B cell (primary cell): ENCODE measurements at regions not wholly inside any gene's neighbourhood (a gene's known extent, or its start where the extent isn't known, plus 50 kb on each side); places are given as distances from the start of the nearest gene placed in this dataset.

ENCODE experiments used
- ATAC-seq: fragments of 200-7000 bp; cut with Tn5 transposase; one replicate; pipeline ENCODE4 v1.10.0; 2021; ENCODE audit warnings: low read depth, mild to moderate bottlenecking, moderate number of reproducible peaks, moderate library complexity
- CTCF ChIA-PET: fragments of 350-600 bp; sonication (Branson Sonifier 250); formaldehyde crosslinking; loops from one replicate; lab custom pipeline; 2021; ENCODE audit warnings: antibody characterized with exemption, inconsistent platforms; lab: Charles Lee
- POLR2A ChIA-PET: fragments of 350-600 bp; sonication (Branson Sonifier 250); formaldehyde crosslinking; loops from one replicate; lab custom pipeline; 2021; ENCODE audit warnings: antibody characterized with exemption; lab: Charles Lee
- DNase-seq: peaks from one replicate; pipeline ENCODE4 v3.0.0; 2013
- H2AFZ ChIP-seq: 2 replicates; pipeline ENCODE4 v1.6.1; 2012; ENCODE audit warnings: mild to moderate bottlenecking, low read depth, low read length; ENCODE audit not compliant: insufficient read depth, poor library complexity, severe bottlenecking
- H3K27ac ChIP-seq, 2 donors: 1 replicate in 1 of 2; 2 replicates in 1 of 2; pipeline ENCODE4 v1.5.1; 2012 to 2013; ENCODE audit warnings: low read length in 2 of 2, mild to moderate bottlenecking in 2 of 2, moderate library complexity in 1 of 2
- H3K27me3 ChIP-seq, 4 experiments: fragments of 200-600 bp in 1 of 4; sonication (generic) in 1 of 4; replicated peaks in 1 of 4; 1 replicate in 2 of 4; 2 replicates in 2 of 4; pipeline versions ENCODE4 v1.6.1 to v1.7.0; 2013 to 2016; ENCODE audit warnings: low read length in 3 of 4, mild to moderate bottlenecking in 2 of 4, mixed read lengths in 1 of 4, moderate library complexity in 1 of 4; ENCODE audit not compliant: insufficient read depth in 4 of 4, control insufficient read depth in 3 of 4; ENCODE audit errors: control extremely low read depth in 1 of 4
- H3K36me3 ChIP-seq, 2 experiments: replicated peaks in 1 of 2; 1 replicate in 1 of 2; 2 replicates in 1 of 2; pipeline versions ENCODE4 v1.6.1 to v1.7.1; 2013; ENCODE audit warnings: low read length in 1 of 2; ENCODE audit not compliant: insufficient read depth in 2 of 2, control insufficient read depth in 1 of 2; ENCODE audit errors: control extremely low read depth in 1 of 2, extremely low read depth in 1 of 2
- H3K4me1 ChIP-seq, 2 donors: fragments of 200-600 bp in 1 of 2; sonication (generic) in 1 of 2; 1 replicate in 1 of 2; 2 replicates in 1 of 2; pipeline versions ENCODE4 v1.5.1 to v1.6.1; 2013 to 2017; ENCODE audit warnings: low read length in 2 of 2; ENCODE audit not compliant: control insufficient read depth in 2 of 2, insufficient read depth in 2 of 2
- H3K4me2 ChIP-seq: replicated peaks from 2 replicates; pipeline ENCODE3; 2012; ENCODE audit warnings: mild to moderate bottlenecking, low read depth, low read length; ENCODE audit not compliant: poor library complexity, severe bottlenecking
- H3K4me3 ChIP-seq, 5 experiments: fragments of 200-600 bp in 1 of 5; sonication (generic) in 1 of 5; 1 replicate in 3 of 5; 2 replicates in 2 of 5; pipeline versions ENCODE4 v1.5.1 to v1.7.0; 2011 to 2016; ENCODE audit warnings: low read length in 4 of 5, mild to moderate bottlenecking in 4 of 5, low read depth in 2 of 5, control low read depth in 1 of 5, moderate library complexity in 1 of 5; ENCODE audit not compliant: insufficient read depth in 1 of 5; ENCODE audit errors: control extremely low read depth in 1 of 5, extremely low read depth in 1 of 5
- H3K79me2 ChIP-seq: fragments of 200-600 bp; sonication (generic); one replicate; pipeline ENCODE4 v1.6.0; 2016; ENCODE audit warnings: low read length; ENCODE audit not compliant: control insufficient read depth, insufficient read depth
- H3K9ac ChIP-seq: fragments of 200-600 bp; sonication (generic); 2 replicates; pipeline ENCODE4 v1.6.1; 2017; ENCODE audit warnings: mild to moderate bottlenecking, low read length, moderate library complexity
- H3K9me3 ChIP-seq, 3 donors: one replicate each; pipeline versions ENCODE4 v1.6.1 to v1.7.1; 2013; ENCODE audit warnings: low read length in 2 of 3; ENCODE audit not compliant: control insufficient read depth in 2 of 3, insufficient read depth in 1 of 3; ENCODE audit errors: control extremely low read depth in 1 of 3
- H4K20me1 ChIP-seq: 2 replicates; pipeline ENCODE4 v1.6.0; 2012; ENCODE audit warnings: mild to moderate bottlenecking, low read length; ENCODE audit not compliant: insufficient read depth, control insufficient read depth, poor library complexity, severe bottlenecking
- H3K27ac Mint-ChIP-seq: one replicate; pipeline ENCODE4 v1.8.0; 2021; ENCODE audit warnings: mixed read lengths
- H3K27me3 Mint-ChIP-seq: one replicate; pipeline ENCODE4 v1.8.0; 2021; ENCODE audit warnings: mixed read lengths
- H3K4me1 Mint-ChIP-seq: one replicate; pipeline ENCODE4 v1.8.0; 2021; ENCODE audit warnings: mixed read lengths
- H3K4me3 Mint-ChIP-seq: one replicate; pipeline ENCODE4 v1.8.0; 2021; ENCODE audit warnings: mixed read lengths
- H3K9me3 Mint-ChIP-seq: one replicate; pipeline ENCODE4 v1.8.0; 2022; ENCODE audit warnings: mixed read lengths; ENCODE audit not compliant: insufficient read depth
- CTCF ChIP-seq: fragments of 200-600 bp; IDR thresholded peaks from one replicate; pipeline ENCODE4 v1.8.0; 2022; ENCODE audit warnings: antibody characterized with exemption, mild to moderate bottlenecking
- EZH2 ChIP-seq: IDR thresholded peaks from 2 replicates; pipeline ENCODE4 v1.6.1; 2012; ENCODE audit warnings: borderline replicate concordance, low read depth, mild to moderate bottlenecking, moderate library complexity, low read length; ENCODE audit not compliant: insufficient read depth, poor library complexity, severe bottlenecking
- WGBS: methylation state at CpG from one replicate; pipeline ENCODE4 v1.1.5; 2013; ENCODE audit warnings: missing lambda C conversion rate; ENCODE audit not compliant: insufficient coverage; 5-methylcytosine and 5-hydroxymethylcytosine counted together
- intact Hi-C: fragments of 100-400 bp; cut with micrococcal nuclease; formaldehyde crosslinking; loops from one replicate; pipeline ENCODE4 v1.10.0; 2022

GRCh38 chr5:108623826-108624225, 123.9 kb upstream of the FER start:
- TF ChIP-seq EZH2: no peak
- no peak for TF ChIP-seq CTCF
- ChIA-PET POLR2A (no interaction called here), CTCF (no interaction called here)
- no peak overlapping the region for H3K9ac ChIP-seq
- H3K27ac ChIP-seq: no peak overlapping the region
- no peak overlapping the region for H2AFZ ChIP-seq
- no peak for ATAC-seq
- no peaks in the 10 kb centered on the region for H3K9me3 ChIP-seq
- no peaks in the 10 kb centered on the region for H3K36me3 ChIP-seq
- H3K4me1 ChIP-seq: no peaks in the 10 kb centered on the region
- H3K9me3 Mint-ChIP-seq: no peaks in the 10 kb centered on the region
- no peaks in the 10 kb centered on the region for H3K27me3 ChIP-seq
- no peaks in the 10 kb centered on the region for H3K79me2 ChIP-seq
- no peaks in the 10 kb centered on the region for H4K20me1 ChIP-seq
- H3K4me3 Mint-ChIP-seq: no peak overlapping the region
- DNase-seq: no peak
- peaks cover 11% of the 10 kb centered on the region for H3K27me3 Mint-ChIP-seq
- no peak overlapping the region for H3K4me2 ChIP-seq
- H3K4me3 ChIP-seq: no peak overlapping the region
- no peaks in the 10 kb centered on the region for H3K4me1 Mint-ChIP-seq
- intact Hi-C loops: no loop called here
- H3K27ac Mint-ChIP-seq: no peak overlapping the region

- no peak for TF ChIP-seq EZH2
- no peak for TF ChIP-seq CTCF
- 92% methylated on average over 6 of the region's 6 CpGs for WGBS
- DNase-seq (no peak), ATAC-seq (no peak)
- Mint-ChIP-seq H3K27ac (no peak overlapping the region), H3K4me3 (no peak overlapping the region), H3K4me1 (no peaks in the 10 kb centered on the region), H3K9me3 (no peaks in the 10 kb centered on the region), H3K27me3 (peaks cover 13% of the 10 kb centered on the region)
- H3K9me3 ChIP-seq: no peaks in the 10 kb centered on the region
- H3K79me2 ChIP-seq: no peaks in the 10 kb centered on the region
- ChIA-PET POLR2A (no interaction called here), CTCF (no interaction called here)
- no peak overlapping the region for H3K9ac ChIP-seq
- H3K27ac ChIP-seq: no peak overlapping the region
- no peaks in the 10 kb centered on the region for H3K36me3 ChIP-seq
- H3K4me2 ChIP-seq: no peak overlapping the region
- no peaks in the 10 kb centered on the region for H3K27me3 ChIP-seq
- no peak overlapping the region for H3K4me3 ChIP-seq
- no peaks in the 10 kb centered on the region for H4K20me1 ChIP-seq
- intact Hi-C loops: no loop called here
- no peaks in the 10 kb centered on the region for H3K4me1 ChIP-seq
- H2AFZ ChIP-seq: no peak overlapping the region
Measured at GRCh38 chr5:108620516-108620915, 127.2 kb upstream of the FER start.
